Adrenal gland (tissue), 9 donors: ENCODE measurements at regions not wholly inside any gene's neighbourhood (a gene's known extent, or its start where the extent isn't known, plus 50 kb on each side); places are given as distances from the start of the nearest gene placed in this dataset.
"Not testable (repeated sequence)": the region's sequence is repeated elsewhere in the genome, so short reads cannot be mapped to it uniquely, and the experiment has no call there.

Experiments
- DNase-seq, 7 donors: peaks; one replicate each; pipeline ENCODE4 v3.0.0-alpha.2; 2019 to 2020
- H3K27ac ChIP-seq, 5 donors: fragments of 200-600 bp; sonication (generic) in 4 of 5; 1 replicate in 3 of 5; 2 replicates in 2 of 5; pipeline versions ENCODE4 v1.5.1 to v1.8.0; 2016 to 2020; ENCODE audit warnings: mild to moderate bottlenecking in 1 of 5
- H3K27me3 ChIP-seq: fragments of 200-600 bp; 2 replicates; pipeline ENCODE4 v1.8.0; 2021
- H3K36me3 ChIP-seq, 2 donors: fragments of 200-600 bp; replicated peaks in 1 of 2; 1 replicate in 1 of 2; 2 replicates in 1 of 2; pipeline versions ENCODE4 v1.5.1 to v1.8.0; 2018 to 2022
- H3K4me1 ChIP-seq, 2 donors: fragments of 200-600 bp; replicated peaks in 1 of 2; 1 replicate in 1 of 2; 2 replicates in 1 of 2; pipeline versions ENCODE4 v1.5.1 to v1.8.0; 2018 to 2021
- H3K4me3 ChIP-seq, 4 donors: fragments of 200-600 bp; sonication (generic) in 3 of 4; one replicate each; pipeline ENCODE4 v1.5.1; 2016 to 2018
- H3K9me3 ChIP-seq, 3 donors: fragments of 200-600 bp; sonication (generic) in 1 of 3; replicated peaks in 1 of 3; 1 replicate in 2 of 3; 2 replicates in 1 of 3; pipeline versions ENCODE4 v1.5.1 to v1.8.0; 2016 to 2021
- CTCF ChIP-seq, 6 experiments: fragments of 450-650 bp in 4 of 6; fragments of 200-600 bp in 2 of 6; sonication (generic) in 1 of 6; IDR thresholded peaks; 1 replicate in 5 of 6; 2 replicates in 1 of 6; pipeline versions ENCODE4 v1.5.1 to v1.8.0; 2016 to 2021; ENCODE audit warnings: antibody characterized with exemption in 6 of 6, mild to moderate bottlenecking in 2 of 6, moderate library complexity in 1 of 6
- POLR2A ChIP-seq, 2 donors: fragments of 450-650 bp; IDR thresholded peaks; one replicate each; pipeline ENCODE4 v1.6.1; 2017; ENCODE audit warnings: antibody characterized with exemption in 2 of 2, mild to moderate bottlenecking in 2 of 2, moderate library complexity in 1 of 2
- WGBS, 4 donors: extraction: QIAGEN DNeasy Blood & Tissue Kit in 2 of 4; methylation state at CpG; one replicate each; pipeline versions ENCODE4 v1.1.5 to v1.1.7; 2013 to 2017; 5-methylcytosine and 5-hydroxymethylcytosine counted together
- intact Hi-C, 2 donors: fragments of 100-400 bp; cut with DNase I; formaldehyde crosslinking; loops; one replicate each; pipeline versions ENCODE4 v1.14.1 to v1.15.0; 2022 to 2023
- donor health status: healthy with polysubstance abuse.
- donor health status: Bipolar disorder and iron deficiency.
- donor health status: DM: yes; HTN: yes; CAD: no.
- donor health status: DM: no; HTN: no; CAD: no.
- donor health status: DM: no; HTN: no; CAD: no.

GRCh38 chr10:20662742-20663141 lies 234.4 kb downstream of the NEBL start:
- TF ChIP-seq POLR2A (IDR thresholded peaks at IDR 0.05) (no peak), CTCF (IDR thresholded peaks at IDR 0.05) (no peak)
- DNase-seq, result no peak
- Histone ChIP-seq H3K4me3 (no peak overlapping the region), H3K27me3 (no peaks in the 10 kb centered on the region), H3K9me3 (no peaks in the 10 kb centered on the region), H3K36me3 (no peaks in the 10 kb centered on the region), H3K4me1 (no peaks in the 10 kb centered on the region), H3K27ac (no peak overlapping the region)
- WGBS, 4 donors, result 90 to 99% (median 94%) methylated on average over 3 of the region's 3 CpGs
- intact Hi-C loops, result no loop called here

- no peaks in the 10 kb centered on the region for H3K9me3 ChIP-seq
- 56 to 65% (median 63%) methylated on average over 2 of the region's 2 CpGs for WGBS, 4 donors
- H3K27me3 ChIP-seq, result no peaks in the 10 kb centered on the region
- H3K4me1 ChIP-seq, result no peaks in the 10 kb centered on the region
- no peak for DNase-seq
- no peaks in the 10 kb centered on the region for H3K36me3 ChIP-seq
- intact Hi-C loops, result no loop called here
- TF ChIP-seq CTCF (IDR thresholded peaks at IDR 0.05), result no peak
- TF ChIP-seq POLR2A (IDR thresholded peaks at IDR 0.05), result no peak
- H3K27ac ChIP-seq, result no peak overlapping the region
- H3K4me3 ChIP-seq, result no peak overlapping the region
Observed at GRCh38 chr10:20659225-20659624, 237.9 kb downstream of the NEBL start.

GRCh38 chr10:20658158-20658557 lies 239.0 kb downstream of the NEBL start:
- intact Hi-C loops, result no loop called here
- Histone ChIP-seq H3K27me3 (no peaks in the 10 kb centered on the region), H3K27ac (no peak overlapping the region), H3K36me3 (no peaks in the 10 kb centered on the region), H3K4me1 (no peaks in the 10 kb centered on the region), H3K4me3 (no peak overlapping the region), H3K9me3 (no peaks in the 10 kb centered on the region)
- DNase-seq, result no peak
- TF ChIP-seq CTCF (IDR thresholded peaks at IDR 0.05) (no peak), POLR2A (IDR thresholded peaks at IDR 0.05) (no peak)
- 81 to 89% (median 85%) methylated on average over 4 of the region's 4 CpGs for WGBS, 4 donors

DNA sequence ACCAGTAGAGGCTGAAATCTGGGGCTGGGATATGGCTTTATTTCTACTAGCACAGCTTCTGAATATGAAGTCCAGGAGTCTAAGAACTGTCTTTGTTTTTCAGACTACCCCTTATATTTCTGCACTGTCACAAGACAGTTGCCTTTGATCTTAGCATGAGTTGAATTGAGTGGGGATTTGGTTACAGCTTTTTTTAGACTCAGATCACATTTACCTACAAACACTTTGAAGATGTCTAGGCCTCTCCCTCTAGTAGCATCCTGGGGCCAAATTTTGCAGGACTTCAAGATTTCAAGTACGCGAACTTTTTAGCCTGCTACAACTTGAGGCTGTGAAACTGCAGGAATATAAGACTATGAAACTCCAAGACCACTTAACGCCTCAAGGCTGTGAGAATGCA lies 240.2 kb downstream of the NEBL start:
- Histone ChIP-seq H3K27ac (no peak overlapping the region), H3K4me1 (no peaks in the 10 kb centered on the region), H3K4me3 (no peak overlapping the region), H3K36me3 (no peaks in the 10 kb centered on the region), H3K27me3 (no peaks in the 10 kb centered on the region), H3K9me3 (no peaks in the 10 kb centered on the region)
- no peak for DNase-seq
- 90 to 95% (median 92%) methylated on average over 3 of the region's 3 CpGs for WGBS, 4 donors
- no peak for TF ChIP-seq CTCF (IDR thresholded peaks at IDR 0.05)
- TF ChIP-seq POLR2A (IDR thresholded peaks at IDR 0.05), result no peak
- intact Hi-C loops, result no loop called here

DNA sequence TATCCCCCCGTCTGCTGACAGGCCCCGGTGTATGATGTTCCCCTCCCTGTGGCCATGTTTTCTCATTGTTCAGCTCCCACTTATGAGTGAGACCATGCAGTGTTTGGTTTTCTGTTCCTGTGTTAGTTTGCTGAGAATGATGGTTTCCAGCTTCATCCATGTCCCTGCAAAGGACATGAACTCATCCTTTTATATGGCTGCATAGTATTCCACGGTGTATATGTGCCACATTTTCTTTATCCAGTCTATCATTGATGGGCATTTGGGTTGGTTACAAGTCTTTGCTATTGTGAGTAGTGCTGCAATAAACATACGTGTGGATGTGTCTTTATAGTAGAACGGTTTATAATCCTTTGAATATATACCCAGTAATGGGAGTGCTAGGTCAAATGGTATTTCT lies 244.7 kb downstream of the NEBL start:
- H3K9me3 ChIP-seq, DNase-seq, H3K36me3 ChIP-seq, H3K4me1 ChIP-seq, intact Hi-C loops, H3K27me3 ChIP-seq, H3K27ac ChIP-seq, H3K4me3 ChIP-seq: not testable (repeated sequence)
- WGBS, 4 donors, result 87 to 96% (median 90%) methylated on average over 5 of the region's 5 CpGs
